Activated CD8-positive, alpha-beta T cell treated with anti-CD3 and anti-CD28 coated beads, Interleukin-2, amount 10 ng/mL, durations not matched to agents 7 days and 5 days (primary cell): ENCODE measurements at regions not wholly inside any gene's neighbourhood (a gene's known extent, or its start where the extent isn't known, plus 50 kb on each side); places are given as distances from the start of the nearest gene placed in this dataset.

ENCODE experiments used
- ATAC-seq: fragments of 150-1000 bp; cut with Tn5 transposase; one replicate; pipeline ENCODE4 v1.10.0; 2021; ENCODE audit warnings: moderate library complexity
- CTCF ChIA-PET: fragments of 350-600 bp; sonication (Branson Sonifier 250); formaldehyde crosslinking; loops from one replicate; lab custom pipeline; 2021; ENCODE audit warnings: antibody characterized with exemption; lab: Charles Lee
- POLR2A ChIA-PET: fragments of 350-600 bp; sonication (Branson Sonifier 250); formaldehyde crosslinking; loops from one replicate; lab custom pipeline; 2021; ENCODE audit warnings: antibody characterized with exemption; lab: Charles Lee
- DNase-seq: peaks from one replicate; pipeline ENCODE4 v3.0.0-alpha.2; 2020
- H3K27ac Mint-ChIP-seq: one replicate; pipeline ENCODE4 v1.8.0; 2021; ENCODE audit warnings: mild to moderate bottlenecking, mixed read lengths
- H3K27me3 Mint-ChIP-seq: one replicate; pipeline ENCODE4 v1.8.0; 2021; ENCODE audit warnings: low read depth, mixed read lengths
- H3K36me3 Mint-ChIP-seq: one replicate; pipeline ENCODE4 v1.8.0; 2021; ENCODE audit warnings: low read depth, mixed read lengths
- H3K4me1 Mint-ChIP-seq: one replicate; pipeline ENCODE4 v1.8.0; 2021; ENCODE audit warnings: low read depth, mixed read lengths
- H3K4me3 Mint-ChIP-seq: one replicate; pipeline ENCODE4 v1.8.0; 2021; ENCODE audit warnings: mild to moderate bottlenecking, mixed read lengths
- H3K9me3 Mint-ChIP-seq: one replicate; pipeline ENCODE4 v1.8.0; 2022; ENCODE audit warnings: mixed read lengths; ENCODE audit not compliant: insufficient read depth

DNA sequence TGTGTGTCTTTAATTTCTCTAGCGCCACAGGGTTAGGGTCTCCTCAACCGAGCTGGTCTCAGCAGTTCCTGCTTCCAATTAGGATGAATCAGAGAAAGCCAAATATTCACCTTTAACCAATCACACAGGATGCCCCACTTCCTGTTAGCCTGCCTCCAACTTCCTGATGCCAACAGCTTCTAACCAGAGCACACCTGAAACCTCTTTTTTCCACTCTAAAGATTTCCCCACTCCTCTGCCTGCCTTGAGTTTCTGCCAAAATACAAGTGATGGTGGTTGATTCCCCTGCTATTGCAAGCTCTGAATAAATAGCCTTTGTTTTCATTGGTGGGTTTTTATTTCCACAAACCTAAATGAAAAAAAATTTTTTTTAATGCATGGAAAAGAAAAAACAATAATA, 144.7 kb upstream of the UST start:
- ChIA-PET POLR2A (no interaction called here), CTCF (no interaction called here)
- DNase-seq (no peak), ATAC-seq (no peak)
- no peak overlapping the region for H3K4me3 Mint-ChIP-seq
- no peak overlapping the region for H3K27ac Mint-ChIP-seq
- no peaks in the 10 kb centered on the region for H3K9me3 Mint-ChIP-seq
- H3K36me3 Mint-ChIP-seq = no peaks in the 10 kb centered on the region
- H3K4me1 Mint-ChIP-seq = no peaks in the 10 kb centered on the region
- peaks cover 13% of the 10 kb centered on the region for H3K27me3 Mint-ChIP-seq

DNA sequence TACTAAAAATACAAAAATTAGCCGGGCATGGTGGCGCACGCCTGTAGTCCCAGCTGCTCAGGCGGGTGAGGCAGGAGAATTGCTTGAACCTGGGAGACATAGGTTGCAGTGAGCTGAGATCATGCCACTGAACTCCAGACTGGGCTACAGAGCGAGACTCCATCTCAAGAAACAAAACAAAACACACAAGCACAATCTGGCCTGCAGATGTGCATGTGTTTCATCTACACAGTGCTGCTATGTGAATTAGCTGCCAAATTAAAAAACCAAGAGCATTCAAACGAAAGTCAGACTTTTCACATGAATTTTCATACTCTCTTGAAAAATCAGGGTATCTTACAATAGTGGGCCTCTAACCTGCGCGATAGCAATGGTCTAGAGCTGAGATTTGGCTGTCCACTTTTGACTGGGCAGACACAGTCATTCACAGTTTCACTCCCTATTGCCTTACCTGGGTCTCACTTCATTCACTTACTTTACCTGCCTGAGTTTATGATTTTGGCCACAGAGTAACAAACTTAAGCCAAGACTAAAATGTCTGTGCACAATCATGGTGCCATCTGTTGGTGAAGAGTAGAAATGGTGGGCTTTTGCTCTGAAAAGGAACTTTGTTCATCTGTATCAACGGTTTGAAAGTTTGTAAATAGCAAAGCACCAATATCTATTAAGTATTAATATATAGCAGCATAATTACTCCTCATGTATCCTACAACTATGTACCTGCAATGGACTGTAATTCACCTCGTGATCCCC, 138.5 kb upstream of the UST start:
- Mint-ChIP-seq H3K27me3 (peaks cover 9% of the 10 kb centered on the region), H3K36me3 (no peaks in the 10 kb centered on the region), H3K9me3 (no peaks in the 10 kb centered on the region), H3K4me1 (no peaks in the 10 kb centered on the region), H3K4me3 (no peak overlapping the region), H3K27ac (no peak overlapping the region)
- CTCF ChIA-PET = interaction anchor here (1.2 kb wide), 1 partner anchor 78 kb away, joined by 3 read pairs; no protein-coding TSS in a partner anchor
- DNase-seq = no peak
- POLR2A ChIA-PET = no interaction called here
- no peak for ATAC-seq

DNA sequence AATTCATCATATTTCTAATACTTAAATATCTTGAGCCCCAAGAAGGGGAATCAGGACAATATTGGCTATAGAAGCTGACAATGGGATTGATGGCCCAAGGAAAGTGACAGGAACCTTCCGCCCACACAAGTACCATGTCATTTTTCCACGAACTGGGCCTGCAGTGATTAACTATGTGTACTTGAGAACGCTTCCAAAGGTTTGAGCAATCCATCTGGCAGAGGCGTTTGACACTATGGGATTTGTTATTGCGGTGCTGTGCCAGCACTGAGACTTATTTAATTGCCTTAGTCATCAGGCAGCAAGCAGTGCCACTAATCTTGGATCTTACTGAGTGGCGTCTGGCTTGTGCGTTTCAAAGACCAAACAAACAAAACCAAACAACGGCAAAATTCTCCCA, 135.6 kb upstream of the UST start:
- no peaks in the 10 kb centered on the region for H3K4me1 Mint-ChIP-seq
- no peak for DNase-seq
- POLR2A ChIA-PET = no interaction called here
- H3K27ac Mint-ChIP-seq = no peak overlapping the region
- no peaks in the 10 kb centered on the region for H3K36me3 Mint-ChIP-seq
- CTCF ChIA-PET = no interaction called here
- H3K4me3 Mint-ChIP-seq = no peak overlapping the region
- no peaks in the 10 kb centered on the region for H3K9me3 Mint-ChIP-seq
- ATAC-seq = no peak
- H3K27me3 Mint-ChIP-seq = no peaks in the 10 kb centered on the region

DNA sequence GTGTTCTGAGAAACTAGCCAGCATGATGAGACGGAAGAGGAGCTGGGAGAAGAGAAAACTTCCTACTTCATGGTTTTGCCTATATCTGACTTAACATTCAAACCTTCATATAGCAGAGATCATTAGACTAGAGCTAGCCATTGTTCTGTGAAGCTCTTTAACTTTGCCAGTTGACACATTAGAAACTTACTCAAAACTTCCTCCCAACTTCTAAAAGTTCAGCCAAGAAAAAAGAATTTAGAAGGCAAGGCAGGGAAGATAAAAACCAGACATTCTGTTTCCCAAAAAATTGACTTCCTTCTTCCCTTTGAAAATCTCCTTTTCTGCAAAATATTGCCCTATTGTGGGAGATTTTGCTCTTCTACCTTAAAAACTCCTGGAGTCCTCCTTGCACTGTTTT, 134.8 kb upstream of the UST start:
- CTCF ChIA-PET = interaction anchor here (0.7 kb wide), 1 partner anchor 513 kb away, joined by 3 read pairs; no protein-coding TSS in a partner anchor
- H3K4me1 Mint-ChIP-seq = no peaks in the 10 kb centered on the region
- no peak overlapping the region for H3K4me3 Mint-ChIP-seq
- no peak for DNase-seq
- no peak overlapping the region for H3K27ac Mint-ChIP-seq
- H3K36me3 Mint-ChIP-seq = no peaks in the 10 kb centered on the region
- POLR2A ChIA-PET = no interaction called here
- H3K27me3 Mint-ChIP-seq = no peaks in the 10 kb centered on the region
- no peak for ATAC-seq
- no peaks in the 10 kb centered on the region for H3K9me3 Mint-ChIP-seq

DNA sequence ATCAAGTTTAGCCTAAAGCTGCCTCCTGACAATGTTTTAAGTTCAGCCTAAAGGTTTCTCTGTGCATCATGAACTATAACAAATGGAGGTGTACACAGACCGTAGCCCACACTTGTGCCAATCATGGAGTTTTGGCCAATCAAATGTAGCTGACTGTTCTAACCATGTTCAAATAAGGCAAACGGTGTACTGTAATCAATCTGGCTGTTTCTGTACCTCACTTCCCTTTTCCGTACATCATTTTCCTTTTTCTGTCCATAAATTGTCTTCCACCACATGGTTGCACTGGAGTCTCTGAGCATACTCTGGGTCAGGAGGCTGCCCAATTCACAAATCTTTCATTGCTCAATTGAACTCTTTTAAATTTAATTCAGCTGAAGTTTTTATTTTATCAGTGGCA, 132.2 kb upstream of the UST start:
- POLR2A ChIA-PET = no interaction called here
- no peaks in the 10 kb centered on the region for H3K36me3 Mint-ChIP-seq
- no peak for DNase-seq

DNA sequence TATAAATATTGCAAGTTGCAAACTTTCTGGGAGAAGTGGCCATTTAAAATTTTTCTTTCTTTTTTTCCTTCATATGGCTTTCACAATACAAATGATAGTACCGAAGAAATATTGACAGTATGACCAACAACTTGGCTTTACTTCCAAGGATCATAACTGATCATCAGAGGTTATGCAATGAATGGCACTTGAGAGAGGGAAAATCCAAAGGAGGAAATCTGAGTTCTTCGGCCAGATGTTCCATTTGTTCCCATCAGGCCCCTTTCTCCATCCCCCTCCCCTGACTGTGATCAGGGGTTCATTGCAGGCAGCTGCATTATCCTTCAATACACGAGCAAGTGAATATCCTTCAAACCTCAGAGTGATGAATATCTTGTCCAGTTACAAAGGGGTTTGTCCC, 130.0 kb upstream of the UST start:
- H3K27me3 Mint-ChIP-seq = no peaks in the 10 kb centered on the region
- ATAC-seq (no peak), DNase-seq (no peak)
- CTCF ChIA-PET = no interaction called here
- H3K36me3 Mint-ChIP-seq = no peaks in the 10 kb centered on the region
- no peaks in the 10 kb centered on the region for H3K9me3 Mint-ChIP-seq
- H3K4me3 Mint-ChIP-seq = no peak overlapping the region
- H3K27ac Mint-ChIP-seq = no peak overlapping the region
- POLR2A ChIA-PET = no interaction called here
- H3K4me1 Mint-ChIP-seq = no peaks in the 10 kb centered on the region

More for the DNA sequence above, 132.2 kb upstream of the UST start:
- ATAC-seq = no peak
- no peak overlapping the region for H3K27ac Mint-ChIP-seq
- no peak overlapping the region for H3K4me3 Mint-ChIP-seq
- no peaks in the 10 kb centered on the region for H3K9me3 Mint-ChIP-seq
- no peaks in the 10 kb centered on the region for H3K4me1 Mint-ChIP-seq
- CTCF ChIA-PET = no interaction called here
- no peaks in the 10 kb centered on the region for H3K27me3 Mint-ChIP-seq

DNA sequence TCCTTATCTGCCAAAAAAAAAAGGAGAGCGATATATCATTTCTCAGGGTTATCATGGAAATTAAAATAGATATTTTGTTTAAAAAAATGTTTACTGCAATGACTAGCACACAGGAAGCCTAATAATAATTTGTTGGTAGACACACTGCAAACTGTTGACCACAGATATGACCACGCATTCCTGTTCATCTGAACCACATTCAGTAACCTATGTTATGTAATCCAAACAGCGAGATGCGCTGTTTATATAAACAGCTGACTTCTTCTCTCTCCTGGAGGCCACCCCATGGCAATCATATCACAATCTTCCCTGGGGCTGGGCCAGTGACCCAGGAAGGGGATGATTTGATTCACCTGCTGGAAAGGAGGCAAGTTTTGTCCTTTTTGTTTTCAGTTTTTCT, 129.3 kb upstream of the UST start:
- Mint-ChIP-seq H3K4me3 (no peak overlapping the region), H3K4me1 (no peaks in the 10 kb centered on the region), H3K9me3 (no peaks in the 10 kb centered on the region), H3K27ac (no peak overlapping the region), H3K36me3 (no peaks in the 10 kb centered on the region), H3K27me3 (no peaks in the 10 kb centered on the region)
- POLR2A ChIA-PET = no interaction called here
- CTCF ChIA-PET = no interaction called here
- ATAC-seq (no peak), DNase-seq (no peak)

DNA sequence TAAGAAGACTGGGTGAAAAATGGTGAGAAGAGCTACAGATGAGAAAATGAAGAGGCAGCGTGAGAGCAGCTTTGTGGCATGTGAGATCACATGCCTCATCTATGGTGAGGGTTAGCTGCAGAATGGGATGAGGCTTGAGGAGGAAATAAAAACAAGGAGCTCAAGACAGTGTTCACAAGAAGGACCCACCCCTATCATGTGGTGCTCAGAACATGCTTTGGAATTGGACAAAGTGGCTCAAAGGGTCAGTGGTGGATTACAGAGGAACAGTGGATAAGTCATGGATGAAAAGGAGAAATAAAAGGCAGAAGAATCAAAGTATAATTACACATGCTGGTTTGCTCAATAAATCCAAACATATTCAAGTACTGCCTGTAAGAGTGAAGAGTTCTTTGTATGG, 126.9 kb upstream of the UST start:
- ChIA-PET POLR2A (no interaction called here), CTCF (no interaction called here)
- DNase-seq = no peak
- Mint-ChIP-seq H3K4me1 (no peaks in the 10 kb centered on the region), H3K9me3 (no peaks in the 10 kb centered on the region), H3K27ac (no peak overlapping the region), H3K27me3 (peaks cover 3% of the 10 kb centered on the region), H3K4me3 (no peak overlapping the region), H3K36me3 (no peaks in the 10 kb centered on the region)
- no peak for ATAC-seq

DNA sequence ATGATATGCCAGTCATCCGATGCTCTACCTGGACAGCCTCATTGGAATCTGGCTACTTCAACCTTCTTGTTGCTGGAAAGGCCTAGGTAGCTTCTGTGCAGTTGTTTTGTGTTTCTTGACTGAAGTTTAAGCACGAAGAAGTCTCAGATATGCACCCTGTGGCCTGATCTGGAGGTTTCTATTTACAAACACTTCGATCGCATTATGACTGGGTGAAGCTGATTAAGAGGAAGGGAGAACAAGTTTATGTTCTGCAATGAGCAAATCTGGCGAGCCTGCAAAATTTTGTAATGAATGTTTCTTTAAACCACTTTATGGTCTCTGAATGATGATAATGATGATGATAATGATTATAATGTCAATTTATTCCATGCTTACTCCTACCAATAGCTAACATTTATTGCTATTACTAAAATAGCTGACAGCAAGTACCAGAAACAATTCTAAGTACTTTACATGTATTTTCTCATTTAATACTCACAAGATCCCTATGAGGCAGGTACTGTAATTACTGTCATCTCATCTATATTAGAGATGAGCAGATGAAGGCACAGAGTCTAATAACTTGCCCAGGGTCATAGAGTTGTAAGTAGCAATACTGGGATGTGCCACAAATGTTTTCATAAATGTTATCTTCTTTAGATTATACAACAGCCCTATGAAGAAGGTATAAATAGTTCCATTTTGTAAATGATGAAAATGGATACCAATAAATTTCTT, 126.1 kb upstream of the UST start:
- H3K27ac Mint-ChIP-seq = no peak overlapping the region
- H3K27me3 Mint-ChIP-seq = peaks cover 3% of the 10 kb centered on the region
- H3K4me1 Mint-ChIP-seq = no peaks in the 10 kb centered on the region
- no peak for ATAC-seq
- CTCF ChIA-PET = no interaction called here
- no peak overlapping the region for H3K4me3 Mint-ChIP-seq
- DNase-seq = no peak
- no peaks in the 10 kb centered on the region for H3K36me3 Mint-ChIP-seq
- no peaks in the 10 kb centered on the region for H3K9me3 Mint-ChIP-seq
- POLR2A ChIA-PET = no interaction called here

DNA sequence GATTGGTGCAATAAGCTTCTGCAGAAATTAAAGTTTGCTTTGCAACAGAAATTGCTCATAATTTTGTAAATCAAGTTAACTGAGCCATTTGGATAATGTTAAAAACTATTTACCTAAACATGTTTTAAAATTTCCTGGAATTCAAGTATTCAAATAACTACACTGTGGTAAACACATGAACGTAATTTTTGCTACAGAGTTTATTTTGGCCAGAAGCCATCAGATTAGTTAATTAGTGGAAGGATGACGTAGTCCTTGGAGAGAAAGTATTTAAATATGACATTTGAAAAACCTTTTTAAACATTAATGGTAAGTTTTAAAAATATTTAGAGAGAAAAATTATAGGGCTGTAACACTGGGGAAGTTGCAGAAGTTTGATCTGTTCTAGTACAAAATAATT, 121.2 kb upstream of the UST start:
- H3K4me1 Mint-ChIP-seq = no peaks in the 10 kb centered on the region
- CTCF ChIA-PET = no interaction called here
- ATAC-seq (no peak), DNase-seq (no peak)
- H3K4me3 Mint-ChIP-seq = no peak overlapping the region
- H3K27me3 Mint-ChIP-seq = peaks cover 6% of the 10 kb centered on the region
- H3K36me3 Mint-ChIP-seq = no peaks in the 10 kb centered on the region
- H3K27ac Mint-ChIP-seq = no peak overlapping the region
- POLR2A ChIA-PET = no interaction called here
- H3K9me3 Mint-ChIP-seq = no peaks in the 10 kb centered on the region

DNA sequence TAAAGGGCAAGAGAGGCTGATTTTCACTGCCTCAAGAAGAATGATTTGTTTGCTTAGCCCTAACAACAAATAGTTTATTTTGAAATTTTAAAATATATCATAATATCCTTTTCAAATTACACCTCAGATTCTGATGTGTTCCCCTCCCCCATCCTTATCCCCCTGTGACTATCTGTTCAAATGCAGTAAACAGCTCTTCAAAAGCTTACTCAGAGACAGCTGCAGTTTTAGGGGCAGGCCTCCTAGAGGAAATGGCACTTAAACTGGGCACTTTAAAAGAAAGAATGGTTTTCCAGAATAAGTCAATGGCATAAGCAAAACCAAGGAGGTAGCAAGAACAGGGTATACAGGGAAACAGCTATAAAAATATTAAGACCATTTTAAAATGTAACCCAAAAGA, 118.6 kb upstream of the UST start:
- ChIA-PET POLR2A (no interaction called here), CTCF (interaction anchor here (1.0 to 1.6 kb wide), 2 partner anchors 10 to 50 kb away, joined by 3 read pairs; no protein-coding TSS in a partner anchor)
- no peaks in the 10 kb centered on the region for H3K9me3 Mint-ChIP-seq
- H3K27me3 Mint-ChIP-seq = peaks cover 6% of the 10 kb centered on the region
- H3K27ac Mint-ChIP-seq = no peak overlapping the region
- H3K4me3 Mint-ChIP-seq = no peak overlapping the region
- DNase-seq (no peak), ATAC-seq (no peak)
- H3K4me1 Mint-ChIP-seq = no peaks in the 10 kb centered on the region
- no peaks in the 10 kb centered on the region for H3K36me3 Mint-ChIP-seq

DNA sequence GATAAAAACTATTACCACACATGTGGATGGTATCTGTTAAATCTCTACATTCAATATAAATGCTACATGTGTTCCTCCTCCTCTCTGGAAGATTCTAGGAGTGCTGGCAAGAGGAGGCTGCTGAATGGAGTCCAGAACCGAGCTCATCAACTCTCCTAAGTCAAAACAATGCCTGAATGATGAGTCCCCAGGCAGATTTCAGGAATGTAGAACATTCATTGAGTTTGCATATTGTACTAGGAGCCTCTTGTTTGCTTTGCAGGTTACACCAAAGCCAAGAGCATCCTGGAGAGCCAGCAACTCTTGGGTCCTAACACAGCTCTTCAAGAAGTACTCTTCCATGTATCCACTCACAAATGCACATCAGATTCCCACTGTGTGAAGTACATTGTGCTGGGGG, 117.6 kb upstream of the UST start:
- Mint-ChIP-seq H3K4me1 (no peaks in the 10 kb centered on the region), H3K4me3 (no peak overlapping the region), H3K27ac (no peak overlapping the region), H3K36me3 (no peaks in the 10 kb centered on the region), H3K27me3 (peaks cover 3% of the 10 kb centered on the region), H3K9me3 (no peaks in the 10 kb centered on the region)
- POLR2A ChIA-PET = no interaction called here
- no peak for DNase-seq
- no peak for ATAC-seq
- CTCF ChIA-PET = interaction anchor here (1.0 kb wide), 1 partner anchor 9 kb away, joined by 3 read pairs; no protein-coding TSS in a partner anchor
